AG04449 (cell line): ENCODE measurements at regions not wholly inside any gene's neighbourhood (a gene's known extent, or its start where the extent isn't known, plus 50 kb on each side); places are given as distances from the start of the nearest gene placed in this dataset.
A peak's percentile ranks its signal among the peaks of the same experiment; 100 is the strongest.
"Not testable (repeated sequence)": the region's sequence is repeated elsewhere in the genome, so short reads cannot be mapped to it uniquely, and the experiment has no call there.

Source experiments
- CTCF ChIA-PET: fragments of 350-600 bp; formaldehyde crosslinking; extraction: SDS; loops from one replicate; lab custom pipeline; 2021; ENCODE audit warnings: antibody characterized with exemption; lab: Yijun Ruan, JAX
- POLR2A ChIA-PET: fragments of 400-600, 350-600 bp; formaldehyde crosslinking; extraction: SDS; loops from one replicate; lab custom pipeline; 2020; ENCODE audit warnings: antibody characterized with exemption, inconsistent platforms; lab: Yijun Ruan, JAX
- DNase-seq: peaks from one replicate; pipeline ENCODE4 v3.0.0-alpha.2; 2010; ENCODE audit warnings: low read depth, low spot score
- H3K4me3 ChIP-seq: 2 replicates; pipeline ENCODE4 v1.5.1; 2011; ENCODE audit warnings: low read depth, mild to moderate bottlenecking, control low read depth, low read length
- TF ChIP-seq, protein P1 (sequence below): IDR thresholded peaks from one replicate; pipeline ENCODE4 v1.5.1; 2011; ENCODE audit warnings: mild to moderate bottlenecking, moderate library complexity, low read length, control low read depth, inconsistent platforms; ENCODE audit not compliant: insufficient read depth; ENCODE audit errors: missing control alignments

DNA sequence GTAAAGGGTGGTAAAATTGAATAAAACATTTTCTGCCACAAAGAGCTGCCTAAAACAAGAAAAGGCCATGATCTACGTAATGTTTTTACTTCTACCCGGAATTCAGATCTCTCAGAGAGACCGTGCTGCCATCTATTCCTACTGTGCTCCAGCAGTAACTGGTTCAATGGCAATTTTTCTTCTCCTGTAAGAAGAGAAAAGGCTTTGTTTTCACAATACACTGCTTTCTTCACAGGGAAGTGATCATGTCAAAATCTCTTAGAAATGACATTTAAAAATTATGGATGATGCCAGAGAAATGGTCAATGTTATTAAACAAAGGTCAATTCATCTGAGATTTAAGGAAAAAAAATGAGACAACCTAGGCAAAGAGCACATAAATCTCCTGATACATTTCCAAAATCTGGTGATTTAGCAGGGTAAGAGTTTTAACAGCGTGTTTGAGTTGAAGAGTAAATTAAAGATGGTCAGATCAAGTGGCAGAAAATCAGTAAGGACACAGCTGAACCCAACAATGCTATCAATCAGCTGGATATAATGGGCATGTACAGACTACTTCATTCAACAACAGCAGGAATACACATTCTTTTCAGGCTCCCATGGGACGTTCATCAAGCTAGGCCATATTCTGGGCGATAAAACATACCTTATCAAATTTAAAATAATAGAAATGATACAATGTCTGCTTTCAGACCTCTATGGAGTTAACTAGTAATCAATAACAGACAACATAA, 523.1 kb downstream of the CHSY3 start:
- H3K4me3 ChIP-seq, result no peak overlapping the region
- TF ChIP-seq, protein P1, sequence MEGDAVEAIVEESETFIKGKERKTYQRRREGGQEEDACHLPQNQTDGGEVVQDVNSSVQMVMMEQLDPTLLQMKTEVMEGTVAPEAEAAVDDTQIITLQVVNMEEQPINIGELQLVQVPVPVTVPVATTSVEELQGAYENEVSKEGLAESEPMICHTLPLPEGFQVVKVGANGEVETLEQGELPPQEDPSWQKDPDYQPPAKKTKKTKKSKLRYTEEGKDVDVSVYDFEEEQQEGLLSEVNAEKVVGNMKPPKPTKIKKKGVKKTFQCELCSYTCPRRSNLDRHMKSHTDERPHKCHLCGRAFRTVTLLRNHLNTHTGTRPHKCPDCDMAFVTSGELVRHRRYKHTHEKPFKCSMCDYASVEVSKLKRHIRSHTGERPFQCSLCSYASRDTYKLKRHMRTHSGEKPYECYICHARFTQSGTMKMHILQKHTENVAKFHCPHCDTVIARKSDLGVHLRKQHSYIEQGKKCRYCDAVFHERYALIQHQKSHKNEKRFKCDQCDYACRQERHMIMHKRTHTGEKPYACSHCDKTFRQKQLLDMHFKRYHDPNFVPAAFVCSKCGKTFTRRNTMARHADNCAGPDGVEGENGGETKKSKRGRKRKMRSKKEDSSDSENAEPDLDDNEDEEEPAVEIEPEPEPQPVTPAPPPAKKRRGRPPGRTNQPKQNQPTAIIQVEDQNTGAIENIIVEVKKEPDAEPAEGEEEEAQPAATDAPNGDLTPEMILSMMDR, result no peak

DNA sequence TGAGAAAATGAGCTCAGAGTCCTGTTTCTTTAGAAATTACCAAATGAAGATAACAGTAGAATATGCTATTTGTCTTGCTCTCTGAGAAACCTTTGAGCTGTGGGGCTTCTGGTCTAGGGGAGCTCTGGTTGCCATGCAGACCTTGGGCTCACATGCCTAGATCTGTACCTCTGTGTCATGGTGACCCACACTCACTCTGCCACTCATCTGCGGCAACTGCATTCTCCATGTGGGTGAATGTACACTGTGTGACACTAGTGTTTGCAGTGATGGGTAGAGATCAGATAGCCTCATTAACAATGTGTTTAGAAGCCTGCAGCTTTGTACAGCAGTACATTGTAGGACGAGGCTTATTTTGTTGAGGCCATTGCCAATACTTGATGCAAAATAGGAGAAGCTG, 521.2 kb downstream of the CHSY3 start:
- ChIA-PET CTCF (no interaction called here), POLR2A (no interaction called here)
- TF ChIP-seq, protein P1, result no peak
- no peak overlapping the region for H3K4me3 ChIP-seq
- no peak for DNase-seq

More for the DNA sequence above, 523.1 kb downstream of the CHSY3 start:
- DNase-seq, result no peak
- POLR2A ChIA-PET, result no interaction called here
- CTCF ChIA-PET, result no interaction called here

DNA sequence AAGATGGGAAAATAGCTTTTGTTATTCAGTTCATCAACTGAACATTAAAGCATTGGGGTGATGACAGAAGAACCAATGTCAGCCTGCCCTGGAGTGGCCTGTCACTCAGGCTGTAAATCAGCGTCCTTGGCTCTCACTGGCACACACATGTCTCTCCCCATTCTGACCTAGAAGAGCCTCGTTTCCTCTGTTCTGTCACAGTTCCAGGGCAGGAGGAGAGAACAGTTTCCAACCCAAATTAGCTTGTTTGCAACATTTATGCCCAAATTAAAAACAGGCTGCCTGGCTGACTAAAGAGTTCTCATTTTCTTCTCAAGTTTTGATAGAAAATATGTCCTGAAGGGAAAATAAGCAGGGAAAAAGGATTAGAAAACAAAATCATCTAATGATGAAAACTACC, 520.1 kb downstream of the CHSY3 start:
- ChIA-PET CTCF (no interaction called here), POLR2A (no interaction called here)
- TF ChIP-seq, protein P1, result no peak
- no peak overlapping the region for H3K4me3 ChIP-seq
- no peak for DNase-seq

DNA sequence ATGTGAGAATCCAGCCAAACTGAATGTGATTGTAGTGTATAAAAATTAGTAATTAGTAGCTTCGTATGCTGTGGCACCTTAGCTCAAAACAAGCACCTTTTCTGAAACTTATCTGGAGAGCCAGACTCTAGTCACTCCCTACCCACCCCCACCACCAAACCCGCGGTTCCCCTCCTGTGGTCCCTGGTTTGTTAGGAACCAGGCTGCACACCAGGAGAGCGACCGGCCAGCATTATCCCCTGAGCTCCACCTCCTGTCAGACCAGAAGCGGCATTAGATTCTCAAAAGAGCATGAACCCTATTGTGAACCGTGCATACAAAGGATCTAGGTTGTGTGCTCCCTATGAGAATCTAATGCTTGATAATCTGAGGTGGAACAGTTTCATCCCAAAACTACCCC, 498.6 kb downstream of the CHSY3 start:
- TF ChIP-seq, protein P1, result no peak
- ChIA-PET POLR2A (no interaction called here), CTCF (no interaction called here)
- DNase-seq, result no peak
- no peak overlapping the region for H3K4me3 ChIP-seq

DNA sequence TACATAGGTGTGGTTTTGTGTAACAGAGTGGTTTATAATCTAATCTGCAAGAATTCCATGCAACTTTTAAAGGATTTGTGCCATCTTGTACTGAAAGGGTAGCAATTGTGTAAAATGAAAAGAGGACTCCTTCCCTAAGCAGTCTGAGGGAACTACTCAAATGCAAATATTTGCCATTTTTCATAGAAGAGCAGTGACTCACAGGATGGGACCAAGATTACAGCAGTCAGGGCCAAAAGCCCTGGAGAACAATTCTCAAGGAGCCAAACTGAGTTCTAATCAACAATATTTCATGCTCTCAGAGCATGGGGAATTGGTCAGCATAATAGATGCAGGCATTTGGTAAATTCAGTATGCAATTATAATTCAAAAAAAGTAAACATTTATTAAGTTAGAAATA, 495.8 kb downstream of the CHSY3 start:
- peak; percentile 34 for DNase-seq
- CTCF ChIA-PET, result no interaction called here
- POLR2A ChIA-PET, result no interaction called here
- H3K4me3 ChIP-seq, result no peak overlapping the region
- TF ChIP-seq, protein P1, result no peak

DNA sequence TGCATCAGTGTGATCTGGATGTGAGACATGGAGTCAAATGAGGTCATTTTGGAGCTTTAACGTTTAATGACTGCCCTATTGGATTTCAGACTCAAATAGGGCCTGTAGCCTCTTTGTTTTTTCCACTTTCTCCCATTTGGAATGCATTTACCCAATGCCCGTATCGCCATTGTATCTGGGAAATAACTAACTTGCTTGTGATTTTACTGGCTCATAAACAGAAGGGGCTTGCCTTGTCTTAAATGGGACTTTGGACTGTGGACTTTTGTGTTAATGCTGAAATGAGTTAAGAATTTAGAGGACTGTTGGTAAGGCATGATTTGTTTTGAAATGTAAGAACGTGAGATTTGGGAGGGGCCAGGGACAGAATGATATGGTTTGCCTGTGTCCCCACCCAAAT, 494.6 kb downstream of the CHSY3 start:
- ChIA-PET POLR2A (no interaction called here), CTCF (no interaction called here)
- TF ChIP-seq, protein P1, result no peak
- DNase-seq, result no peak
- no peak overlapping the region for H3K4me3 ChIP-seq

DNA sequence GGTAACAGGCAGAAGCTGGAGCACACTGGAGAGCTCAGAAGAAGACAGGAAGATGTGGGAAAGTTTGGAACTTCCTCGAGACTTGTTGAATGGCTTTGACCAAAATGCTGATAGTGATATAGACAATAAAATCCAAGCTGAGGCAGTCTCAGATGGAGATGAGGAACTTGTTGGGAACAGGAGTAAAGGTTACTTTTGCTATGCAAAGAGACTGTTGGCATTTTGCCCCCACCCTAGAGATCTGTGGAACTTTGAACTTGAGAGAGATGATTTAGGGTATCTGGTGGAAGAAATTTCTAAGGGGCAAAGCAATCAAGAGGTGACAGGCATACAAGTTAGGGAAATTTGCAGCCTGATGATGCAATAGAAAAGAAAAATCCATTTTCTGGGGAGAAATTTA, 493.5 kb downstream of the CHSY3 start:
- H3K4me3 ChIP-seq, DNase-seq, POLR2A ChIA-PET: not testable (repeated sequence)
- CTCF ChIA-PET, result interaction anchor here (0.7 kb wide), 1 partner anchor 288 kb away, joined by 3 read pairs; no protein-coding TSS in a partner anchor
